Upper lobe of left lung (tissue), 6 donors: ENCODE measurements at regions not wholly inside any gene's neighbourhood (a gene's known extent, or its start where the extent isn't known, plus 50 kb on each side); places are given as distances from the start of the nearest gene placed in this dataset.

Source experiments
- ATAC-seq, 2 donors: fragments of 200-7000 bp; cut with Tn5 transposase; one replicate each; pipeline ENCODE4 v1.9.1; 2022; ENCODE audit warnings: mild to moderate bottlenecking in 2 of 2, moderate library complexity in 2 of 2; ENCODE audit not compliant: low FRiP score in 2 of 2
- DNase-seq, 2 donors: peaks; one replicate each; pipeline ENCODE4 v3.0.0-alpha.2; 2019 to 2020
- H3K27ac ChIP-seq, 4 donors: fragments of 200-600 bp; sonication (generic); one replicate each; pipeline ENCODE4 v1.5.1; 2016 to 2019
- H3K27me3 ChIP-seq, 4 donors: fragments of 200-600 bp; sonication (generic); one replicate each; pipeline ENCODE4 v1.5.1; 2017 to 2019
- H3K36me3 ChIP-seq, 4 donors: fragments of 200-600 bp; sonication (generic); one replicate each; pipeline ENCODE4 v1.5.1; 2016 to 2019
- H3K4me1 ChIP-seq, 4 donors: fragments of 200-600 bp; sonication (generic); one replicate each; pipeline ENCODE4 v1.5.1; 2018 to 2019
- H3K4me3 ChIP-seq, 4 donors: fragments of 200-600 bp; sonication (generic); one replicate each; pipeline ENCODE4 v1.5.1; 2017 to 2019; ENCODE audit warnings: mild to moderate bottlenecking in 2 of 4, moderate library complexity in 1 of 4
- H3K9me3 ChIP-seq, 4 donors: fragments of 200-600 bp; sonication (generic); one replicate each; pipeline ENCODE4 v1.5.1; 2018 to 2019
- EP300 ChIP-seq, 4 donors: sonication (generic); formaldehyde crosslinking; IDR thresholded peaks; one replicate each; pipeline ENCODE4 v1.5.1; 2017; ENCODE audit warnings: antibody characterized with exemption in 4 of 4, control low read depth in 2 of 4
- POLR2A ChIP-seq, 4 donors: fragments of 450-650 bp; IDR thresholded peaks; one replicate each; pipeline ENCODE4 v1.5.1; 2016 to 2017; ENCODE audit warnings: antibody characterized with exemption in 4 of 4, mild to moderate bottlenecking in 2 of 4
- POLR2AphosphoS5 ChIP-seq, 2 donors: sonication (generic); formaldehyde crosslinking; IDR thresholded peaks; one replicate each; pipeline ENCODE4 v1.5.1; 2017; ENCODE audit warnings: antibody characterized with exemption in 2 of 2
- WGBS, 2 donors: methylation state at CpG; one replicate each; pipeline ENCODE4 v1.1.5; 2017 to 2018; 5-methylcytosine and 5-hydroxymethylcytosine counted together
- TF ChIP-seq, protein P1 (sequence below), 6 experiments: fragments of 450-650 bp in 4 of 6; fragments of 200-600 bp in 2 of 6; sonication (generic) in 2 of 6; IDR thresholded peaks; one replicate each; pipeline ENCODE4 v1.5.1; 2016 to 2019; ENCODE audit warnings: antibody characterized with exemption in 6 of 6
- donor health status: DM: no; HTN: no; CAD: no; lungs with moderate emphysema.
- donor health status: DM: no; HTN: yes; CAD: no; lungs with severe emphysema.

GRCh38 chr3:25992606-25993005 is 202.7 kb downstream of the OXSM start:
- no peak for TF ChIP-seq EP300 (IDR thresholded peaks at IDR 0.05)
- no peak for TF ChIP-seq POLR2AphosphoS5 (IDR thresholded peaks at IDR 0.05)
- TF ChIP-seq, protein P1, sequence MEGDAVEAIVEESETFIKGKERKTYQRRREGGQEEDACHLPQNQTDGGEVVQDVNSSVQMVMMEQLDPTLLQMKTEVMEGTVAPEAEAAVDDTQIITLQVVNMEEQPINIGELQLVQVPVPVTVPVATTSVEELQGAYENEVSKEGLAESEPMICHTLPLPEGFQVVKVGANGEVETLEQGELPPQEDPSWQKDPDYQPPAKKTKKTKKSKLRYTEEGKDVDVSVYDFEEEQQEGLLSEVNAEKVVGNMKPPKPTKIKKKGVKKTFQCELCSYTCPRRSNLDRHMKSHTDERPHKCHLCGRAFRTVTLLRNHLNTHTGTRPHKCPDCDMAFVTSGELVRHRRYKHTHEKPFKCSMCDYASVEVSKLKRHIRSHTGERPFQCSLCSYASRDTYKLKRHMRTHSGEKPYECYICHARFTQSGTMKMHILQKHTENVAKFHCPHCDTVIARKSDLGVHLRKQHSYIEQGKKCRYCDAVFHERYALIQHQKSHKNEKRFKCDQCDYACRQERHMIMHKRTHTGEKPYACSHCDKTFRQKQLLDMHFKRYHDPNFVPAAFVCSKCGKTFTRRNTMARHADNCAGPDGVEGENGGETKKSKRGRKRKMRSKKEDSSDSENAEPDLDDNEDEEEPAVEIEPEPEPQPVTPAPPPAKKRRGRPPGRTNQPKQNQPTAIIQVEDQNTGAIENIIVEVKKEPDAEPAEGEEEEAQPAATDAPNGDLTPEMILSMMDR (IDR thresholded peaks at IDR 0.05): no peak
- Histone ChIP-seq H3K9me3 (peaks cover 6 to 16% (median 7%) of the 10 kb centered on the region in 4 donors), H3K4me3 (no peak overlapping the region), H3K27ac (no peak overlapping the region), H3K36me3 (no peaks in the 10 kb centered on the region), H3K4me1 (no peaks in the 10 kb centered on the region), H3K27me3 (no peaks in the 10 kb centered on the region)
- DNase-seq (no peak), ATAC-seq (no peak)
- WGBS, 2 donors: 91 to 93% methylated on average over 3 of the region's 3 CpGs

DNA sequence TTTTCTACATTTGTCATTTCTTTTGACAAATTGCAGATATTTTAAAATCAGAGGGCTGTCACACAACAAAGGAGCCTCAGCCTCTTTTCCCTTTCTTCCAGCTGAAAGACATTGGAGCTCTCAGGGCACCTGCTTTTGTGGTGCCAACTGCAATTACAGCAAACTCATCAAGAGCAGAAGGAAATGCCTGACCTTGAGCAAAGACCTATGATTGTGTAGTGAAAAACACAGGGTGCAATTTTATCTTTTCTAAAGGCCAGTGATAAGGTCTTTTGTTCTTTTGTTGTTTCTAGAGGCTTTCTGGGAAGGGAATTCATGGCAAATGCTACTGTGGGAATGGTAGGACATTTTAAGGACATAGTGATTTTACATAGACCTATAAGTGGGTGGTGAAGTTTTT is 214.3 kb downstream of the OXSM start:
- ATAC-seq (no peak), DNase-seq (no peak)
- TF ChIP-seq, protein P1 (IDR thresholded peaks at IDR 0.05): no peak
- TF ChIP-seq POLR2AphosphoS5 (IDR thresholded peaks at IDR 0.05) (no peak), EP300 (IDR thresholded peaks at IDR 0.05) (no peak), POLR2A (IDR thresholded peaks at IDR 0.05) (no peak)
- no peak overlapping the region for H3K27ac ChIP-seq
- peaks cover 0 to 14% (median 0%) of the 10 kb centered on the region in 4 donors for H3K9me3 ChIP-seq
- H3K4me3 ChIP-seq: no peak overlapping the region
- H3K4me1 ChIP-seq: no peaks in the 10 kb centered on the region
- H3K27me3 ChIP-seq: no peaks in the 10 kb centered on the region
- no peaks in the 10 kb centered on the region for H3K36me3 ChIP-seq

DNA sequence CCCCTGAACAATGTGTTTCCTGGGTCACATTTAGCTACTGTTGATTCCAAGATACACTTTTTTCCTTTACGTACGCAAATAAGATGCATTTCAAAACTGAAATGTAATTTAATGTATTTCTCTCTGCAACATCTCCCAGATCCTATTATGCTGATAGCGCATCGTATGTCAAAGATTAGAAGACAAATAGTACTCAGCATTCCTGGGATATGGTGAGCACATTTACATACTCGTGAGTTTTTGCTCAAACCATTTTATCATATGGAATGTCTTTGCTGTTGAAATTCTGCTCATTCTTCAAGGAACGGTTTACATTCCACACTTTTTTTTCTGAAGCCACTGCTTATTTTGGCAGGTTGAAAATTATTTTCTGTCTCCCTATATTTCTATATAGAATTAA is 221.4 kb downstream of the OXSM start:
- WGBS, 2 donors: 64 to 76% methylated on average over 6 of the region's 6 CpGs
- H3K4me1 ChIP-seq: no peaks in the 10 kb centered on the region
- no peak for TF ChIP-seq EP300 (IDR thresholded peaks at IDR 0.05)
- TF ChIP-seq POLR2AphosphoS5 (IDR thresholded peaks at IDR 0.05): no peak
- TF ChIP-seq, protein P1 (IDR thresholded peaks at IDR 0.05): no peak
- TF ChIP-seq POLR2A (IDR thresholded peaks at IDR 0.05): no peak
- DNase-seq (no peak), ATAC-seq (no peak)
- no peak overlapping the region for H3K27ac ChIP-seq
- no peaks in the 10 kb centered on the region for H3K36me3 ChIP-seq
- H3K4me3 ChIP-seq: no peak overlapping the region
- no peaks in the 10 kb centered on the region for H3K27me3 ChIP-seq
- no peaks in the 10 kb centered on the region for H3K9me3 ChIP-seq

DNA sequence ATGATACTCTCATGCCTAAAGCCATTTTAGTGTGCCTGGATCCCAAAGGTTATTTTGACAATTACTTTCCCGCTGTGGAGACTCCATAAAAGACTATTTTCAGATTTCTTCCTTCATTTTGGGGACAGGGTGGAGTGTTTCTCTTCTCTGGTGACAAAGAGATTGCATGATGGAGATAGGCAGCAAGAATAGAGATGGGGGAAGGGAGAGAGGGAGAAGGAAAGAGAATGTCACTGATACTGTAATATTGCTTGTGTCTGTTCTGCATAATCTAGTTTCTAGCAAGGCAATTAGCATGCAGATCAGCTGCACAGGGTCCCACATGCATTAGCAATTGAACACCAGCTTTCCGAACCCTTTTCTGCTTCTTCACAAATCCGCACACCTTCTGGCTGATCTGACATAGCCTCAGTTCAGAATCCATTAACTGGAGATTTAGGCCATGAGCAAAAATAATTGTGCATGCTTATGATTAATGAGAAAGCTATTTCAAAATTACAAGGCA is 222.4 kb downstream of the OXSM start:
- 91 to 92% methylated on average over 3 of the region's 3 CpGs for WGBS, 2 donors
- TF ChIP-seq POLR2A (IDR thresholded peaks at IDR 0.05): no peak
- TF ChIP-seq EP300 (IDR thresholded peaks at IDR 0.05): no peak
- TF ChIP-seq, protein P1 (IDR thresholded peaks at IDR 0.05): no peak
- no peak for TF ChIP-seq POLR2AphosphoS5 (IDR thresholded peaks at IDR 0.05)
- no peak for ATAC-seq
- H3K36me3 ChIP-seq: no peaks in the 10 kb centered on the region
- H3K27ac ChIP-seq: no peak overlapping the region
- no peaks in the 10 kb centered on the region for H3K27me3 ChIP-seq
- no peak overlapping the region for H3K4me3 ChIP-seq
- no peak for DNase-seq
- no peaks in the 10 kb centered on the region for H3K9me3 ChIP-seq
- no peaks in the 10 kb centered on the region for H3K4me1 ChIP-seq

- no peak for ATAC-seq
- H3K27ac ChIP-seq: no peak overlapping the region
- no peaks in the 10 kb centered on the region for H3K4me1 ChIP-seq
- H3K27me3 ChIP-seq: no peaks in the 10 kb centered on the region
- H3K36me3 ChIP-seq: no peaks in the 10 kb centered on the region
- no peak for TF ChIP-seq POLR2AphosphoS5 (IDR thresholded peaks at IDR 0.05)
- TF ChIP-seq, protein P1 (IDR thresholded peaks at IDR 0.05): no peak
- no peak for TF ChIP-seq POLR2A (IDR thresholded peaks at IDR 0.05)
- TF ChIP-seq EP300 (IDR thresholded peaks at IDR 0.05): no peak
- no peaks in the 10 kb centered on the region for H3K9me3 ChIP-seq
- WGBS, 2 donors: 89 to 91% methylated on average over 5 of the region's 5 CpGs
- no peak overlapping the region for H3K4me3 ChIP-seq
- no peak for DNase-seq
Measured at GRCh38 chr3:26015752-26016151, 225.9 kb downstream of the OXSM start.
